Astrocyte of the cerebellum (primary cell): ENCODE measurements at regions not wholly inside any gene's neighbourhood (a gene's known extent, or its start where the extent isn't known, plus 50 kb on each side); places are given as distances from the start of the nearest gene placed in this dataset.

Source experiments
- DNase-seq: peaks from one replicate; pipeline ENCODE4 v3.0.0-alpha.2; 2011; ENCODE audit warnings: low read depth
- H3K4me3 ChIP-seq: 2 replicates; pipeline ENCODE4 v1.5.1; 2011; ENCODE audit warnings: mild to moderate bottlenecking, low read depth, low read length, moderate library complexity
- CTCF ChIP-seq: IDR thresholded peaks from 2 replicates; pipeline ENCODE4 v1.5.1; 2012; ENCODE audit warnings: low read length, low read depth, moderate library complexity, mild to moderate bottlenecking; ENCODE audit errors: missing control alignments
- in situ Hi-C: cut with HindIII; loops from 2 replicates; pipeline ENCODE4 v1.10.0; 2017; ENCODE audit warnings: low sequenced_read_pairs

DNA sequence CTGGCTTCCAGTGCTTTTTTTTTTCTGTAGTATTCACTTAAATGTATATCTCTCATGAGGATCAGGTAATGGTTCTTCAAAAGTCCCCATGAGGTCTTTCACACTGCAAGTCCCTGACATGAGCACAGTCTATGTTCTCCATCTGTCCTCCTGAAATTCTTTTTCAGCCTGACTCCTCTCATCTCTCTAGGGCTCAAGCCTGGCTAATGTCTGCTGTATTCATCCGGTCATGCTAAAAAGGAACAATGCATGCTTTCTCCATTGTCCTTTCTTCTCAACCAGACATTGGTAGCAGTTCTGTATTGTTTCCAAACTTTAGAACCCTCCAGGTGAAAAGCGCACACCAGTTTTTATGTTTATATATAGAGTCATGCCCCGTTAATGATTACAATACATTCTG is 368.3 kb upstream of the OLFM3 start:
- in situ Hi-C loops, result no loop called here
- no peak for TF ChIP-seq CTCF
- no peak for DNase-seq
- H3K4me3 ChIP-seq, result no peak overlapping the region

- H3K4me3 ChIP-seq, result no peak overlapping the region
- DNase-seq, result no peak
- in situ Hi-C loops, result no loop called here
- TF ChIP-seq CTCF, result no peak
Observed at GRCh38 chr1:102336602-102337001, 339.9 kb upstream of the OLFM3 start.

- H3K4me3 ChIP-seq, result no peak overlapping the region
- TF ChIP-seq CTCF, result no peak
- no peak for DNase-seq
- in situ Hi-C loops, result no loop called here
Observed at GRCh38 chr1:102318104-102318806, 321.5 kb upstream of the OLFM3 start.

- TF ChIP-seq CTCF, result no peak
- DNase-seq, result no peak
- H3K4me3 ChIP-seq, result no peak overlapping the region
- in situ Hi-C loops, result no loop called here
Observed at GRCh38 chr1:102315096-102315495, 318.4 kb upstream of the OLFM3 start.

- in situ Hi-C loops, result no loop called here
- H3K4me3 ChIP-seq, result no peak overlapping the region
- DNase-seq, result no peak
- no peak for TF ChIP-seq CTCF
Observed at GRCh38 chr1:102296116-102296515, 299.4 kb upstream of the OLFM3 start.

- DNase-seq, result no peak
- TF ChIP-seq CTCF, result no peak
- in situ Hi-C loops, result no loop called here
- H3K4me3 ChIP-seq, result no peak overlapping the region
Observed at GRCh38 chr1:102282955-102283354, 286.2 kb upstream of the OLFM3 start.
